Thyroid gland (tissue), 4 donors: ENCODE measurements at regions not wholly inside any gene's neighbourhood (a gene's known extent, or its start where the extent isn't known, plus 50 kb on each side); places are given as distances from the start of the nearest gene placed in this dataset.

ENCODE experiments used
- DNase-seq, 2 donors: peaks; one replicate each; pipeline ENCODE4 v3.0.0-alpha.2; 2019
- H3K27ac ChIP-seq, 3 donors: fragments of 200-600 bp; sonication (generic); 1 replicate in 2 of 3; 2 replicates in 1 of 3; pipeline ENCODE4 v1.5.1; 2016 to 2019; ENCODE audit warnings: mild to moderate bottlenecking in 1 of 3, moderate library complexity in 1 of 3
- H3K27me3 ChIP-seq: fragments of 200-600 bp; sonication (generic); one replicate; pipeline ENCODE4 v1.5.1; 2019
- H3K36me3 ChIP-seq, 2 donors: fragments of 200-600 bp; sonication (generic); one replicate each; pipeline ENCODE4 v1.5.1; 2016 to 2019
- H3K4me1 ChIP-seq, 2 donors: fragments of 200-600 bp; sonication (generic); one replicate each; pipeline ENCODE4 v1.5.1; 2017 to 2019
- H3K4me3 ChIP-seq, 3 donors: fragments of 200-600 bp; sonication (generic); replicated peaks in 1 of 3; 1 replicate in 2 of 3; 2 replicates in 1 of 3; pipeline ENCODE4 v1.5.1; 2016; ENCODE audit warnings: mild to moderate bottlenecking in 1 of 3
- H3K9me3 ChIP-seq: fragments of 200-600 bp; sonication (generic); one replicate; pipeline ENCODE4 v1.5.1; 2017
- POLR2A ChIP-seq, 2 donors: fragments of 450-650 bp; IDR thresholded peaks; one replicate each; pipeline ENCODE4 v1.6.1; 2017; ENCODE audit warnings: antibody characterized with exemption in 2 of 2, mild to moderate bottlenecking in 2 of 2, moderate library complexity in 1 of 2
- WGBS, 2 donors: methylation state at CpG; one replicate each; pipeline ENCODE4 v1.1.5; 2017; 5-methylcytosine and 5-hydroxymethylcytosine counted together
- intact Hi-C: fragments of 100-400 bp; cut with DNase I; formaldehyde crosslinking; loops from one replicate; pipeline ENCODE4 v1.15.1; 2023
- TF ChIP-seq, protein P1 (sequence below), 6 experiments: fragments of 200-600 bp in 3 of 6; fragments of 450-650 bp in 3 of 6; sonication (generic) in 3 of 6; IDR thresholded peaks; one replicate each; pipeline ENCODE4 v1.5.1; 2016 to 2019; ENCODE audit warnings: antibody characterized with exemption in 6 of 6, mild to moderate bottlenecking in 2 of 6, inconsistent platforms in 1 of 6, moderate library complexity in 1 of 6

DNA sequence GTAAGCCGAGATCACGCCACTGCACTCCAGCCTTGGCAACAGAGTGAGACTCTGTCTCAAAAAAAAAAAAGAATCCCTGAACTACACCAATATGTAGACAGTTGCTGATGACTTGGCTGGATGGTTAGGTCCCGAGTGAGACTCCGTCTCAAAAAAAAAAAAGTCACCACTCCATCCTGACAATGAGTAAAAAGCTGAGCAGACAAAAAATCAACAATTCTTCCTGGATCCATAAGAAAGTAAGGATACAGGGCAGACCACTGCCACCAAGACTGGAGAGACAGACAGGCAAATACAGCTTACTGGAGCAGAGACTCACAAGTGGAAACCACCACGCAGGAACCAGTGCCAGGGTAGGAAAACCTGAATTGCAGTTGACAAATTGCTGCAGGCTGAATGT lies 67.1 kb upstream of the ERCC4 start:
- Histone ChIP-seq H3K36me3 (no peaks in the 10 kb centered on the region), H3K4me3 (no peak overlapping the region), H3K27me3 (no peaks in the 10 kb centered on the region), H3K27ac (no peak overlapping the region), H3K9me3 (no peaks in the 10 kb centered on the region), H3K4me1 (no peaks in the 10 kb centered on the region)
- 73 to 90% methylated on average over 5 of the region's 5 CpGs for WGBS, 2 donors
- DNase-seq, result no peak
- TF ChIP-seq, protein P1, sequence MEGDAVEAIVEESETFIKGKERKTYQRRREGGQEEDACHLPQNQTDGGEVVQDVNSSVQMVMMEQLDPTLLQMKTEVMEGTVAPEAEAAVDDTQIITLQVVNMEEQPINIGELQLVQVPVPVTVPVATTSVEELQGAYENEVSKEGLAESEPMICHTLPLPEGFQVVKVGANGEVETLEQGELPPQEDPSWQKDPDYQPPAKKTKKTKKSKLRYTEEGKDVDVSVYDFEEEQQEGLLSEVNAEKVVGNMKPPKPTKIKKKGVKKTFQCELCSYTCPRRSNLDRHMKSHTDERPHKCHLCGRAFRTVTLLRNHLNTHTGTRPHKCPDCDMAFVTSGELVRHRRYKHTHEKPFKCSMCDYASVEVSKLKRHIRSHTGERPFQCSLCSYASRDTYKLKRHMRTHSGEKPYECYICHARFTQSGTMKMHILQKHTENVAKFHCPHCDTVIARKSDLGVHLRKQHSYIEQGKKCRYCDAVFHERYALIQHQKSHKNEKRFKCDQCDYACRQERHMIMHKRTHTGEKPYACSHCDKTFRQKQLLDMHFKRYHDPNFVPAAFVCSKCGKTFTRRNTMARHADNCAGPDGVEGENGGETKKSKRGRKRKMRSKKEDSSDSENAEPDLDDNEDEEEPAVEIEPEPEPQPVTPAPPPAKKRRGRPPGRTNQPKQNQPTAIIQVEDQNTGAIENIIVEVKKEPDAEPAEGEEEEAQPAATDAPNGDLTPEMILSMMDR (IDR thresholded peaks at IDR 0.05), result no peak
- TF ChIP-seq POLR2A (IDR thresholded peaks at IDR 0.05), result no peak
- intact Hi-C loops, result no loop called here

DNA sequence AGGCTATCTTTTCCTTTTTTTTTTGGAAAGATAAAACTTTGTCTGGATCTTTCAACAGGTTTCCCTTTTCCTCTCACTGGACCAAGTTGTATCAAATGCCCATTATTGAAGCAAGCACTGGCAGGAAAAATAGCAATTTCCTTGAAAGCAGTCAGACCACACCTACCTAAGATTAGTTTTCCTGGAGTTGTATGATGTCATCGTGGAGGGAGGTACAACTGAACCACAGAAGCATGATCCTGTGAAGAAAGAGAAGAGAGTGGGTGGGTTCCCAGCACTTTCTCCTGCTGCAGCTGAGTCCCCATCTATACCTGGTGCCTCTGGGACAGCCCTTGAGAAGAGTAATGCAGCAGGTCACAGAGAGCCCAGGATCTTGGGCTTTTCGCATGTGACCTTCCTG lies 63.6 kb upstream of the ERCC4 start:
- no peak overlapping the region for H3K4me3 ChIP-seq
- H3K27ac ChIP-seq, result no peak overlapping the region

DNA sequence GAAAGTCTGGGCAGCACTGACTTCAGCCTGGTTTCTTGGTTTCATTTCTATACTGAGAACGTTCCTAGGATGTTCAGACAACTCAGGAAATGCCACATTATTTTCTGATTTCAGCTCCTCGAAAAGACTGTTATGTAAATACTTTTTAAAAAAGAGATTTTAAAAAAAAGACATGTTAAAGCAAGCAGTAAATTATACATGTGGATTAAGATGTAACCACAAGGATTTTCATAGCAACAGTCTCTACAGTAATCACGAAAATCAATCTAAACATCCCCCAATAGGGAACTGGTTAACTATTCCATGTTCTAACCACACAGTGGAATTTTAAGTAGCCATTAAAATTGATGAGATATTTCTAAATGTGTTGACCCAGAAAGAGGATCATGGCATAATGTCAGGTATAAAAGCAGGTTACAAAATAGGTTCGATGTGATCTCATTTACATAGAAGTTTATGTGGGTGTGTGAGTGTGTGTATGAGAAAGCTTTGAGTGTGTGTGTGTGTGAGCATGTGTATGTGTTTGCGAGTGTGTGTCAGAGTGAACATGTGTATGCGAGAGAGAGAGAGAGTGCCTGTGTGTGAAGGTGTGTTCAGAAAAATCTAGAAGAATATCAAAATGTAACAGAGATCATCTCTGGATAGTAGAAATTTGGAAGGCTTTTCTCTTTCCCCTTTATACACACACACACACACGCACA lies 63.0 kb upstream of the ERCC4 start:
- Histone ChIP-seq H3K27me3 (no peaks in the 10 kb centered on the region), H3K4me3 (no peak overlapping the region), H3K9me3 (no peaks in the 10 kb centered on the region), H3K4me1 (no peaks in the 10 kb centered on the region), H3K36me3 (no peaks in the 10 kb centered on the region), H3K27ac (no peak overlapping the region)
- intact Hi-C loops, result no loop called here
- 77 to 81% methylated on average over 7 of the region's 7 CpGs for WGBS, 2 donors
- DNase-seq, result no peak
- TF ChIP-seq POLR2A (IDR thresholded peaks at IDR 0.05), result no peak
- TF ChIP-seq, protein P1 (IDR thresholded peaks at IDR 0.05), result no peak

More for the DNA sequence above, 63.6 kb upstream of the ERCC4 start:
- WGBS, 2 donors, result 65 to 83% methylated on average over 2 of the region's 2 CpGs
- no peaks in the 10 kb centered on the region for H3K4me1 ChIP-seq
- H3K27me3 ChIP-seq, result no peaks in the 10 kb centered on the region
- no peaks in the 10 kb centered on the region for H3K9me3 ChIP-seq
- TF ChIP-seq, protein P1 (IDR thresholded peaks at IDR 0.05), result no peak
- no peak for TF ChIP-seq POLR2A (IDR thresholded peaks at IDR 0.05)
- no peaks in the 10 kb centered on the region for H3K36me3 ChIP-seq
- intact Hi-C loops, result no loop called here
- no peak for DNase-seq

DNA sequence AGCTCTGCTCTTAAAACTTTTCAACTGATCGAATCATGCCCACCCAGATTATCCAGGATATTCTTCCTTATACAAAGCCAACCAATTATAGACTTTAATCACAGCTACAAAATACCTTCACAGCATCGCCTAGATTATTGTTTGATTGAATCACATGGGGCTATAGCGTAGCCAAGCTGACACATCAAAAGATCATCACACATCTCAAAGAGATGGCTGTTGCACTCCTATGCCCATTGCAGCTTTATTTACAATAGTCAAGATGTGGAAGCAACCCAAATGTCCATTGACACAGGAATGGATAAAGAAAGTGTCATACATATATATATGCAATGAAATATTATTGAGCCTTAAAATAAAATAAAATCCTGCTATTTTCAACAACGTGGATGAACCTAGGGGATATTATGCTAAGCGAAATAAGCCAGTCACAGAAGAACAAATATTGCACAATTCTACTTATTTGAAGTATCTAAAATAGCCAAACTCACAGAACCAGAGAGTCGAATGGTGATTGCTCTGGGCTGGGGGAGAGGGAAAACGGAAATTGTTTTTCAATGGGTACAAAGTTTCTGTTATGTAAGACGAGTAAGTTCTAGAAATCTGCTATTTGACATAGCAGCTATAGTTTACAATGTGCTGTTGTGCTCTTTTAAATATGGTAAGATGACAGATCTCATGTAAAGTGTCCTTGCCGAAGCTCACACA lies 60.9 kb upstream of the ERCC4 start:
- no peak overlapping the region for H3K4me3 ChIP-seq
- H3K27ac ChIP-seq, result no peak overlapping the region
- no peaks in the 10 kb centered on the region for H3K36me3 ChIP-seq
- no peak for TF ChIP-seq POLR2A (IDR thresholded peaks at IDR 0.05)
- TF ChIP-seq, protein P1 (IDR thresholded peaks at IDR 0.05), result no peak
- H3K4me1 ChIP-seq, result no peaks in the 10 kb centered on the region
- no peak for DNase-seq
- no peaks in the 10 kb centered on the region for H3K27me3 ChIP-seq
- H3K9me3 ChIP-seq, result no peaks in the 10 kb centered on the region
- intact Hi-C loops, result no loop called here
- WGBS, 2 donors, result 76 to 85% methylated on average over 9 of the region's 9 CpGs

DNA sequence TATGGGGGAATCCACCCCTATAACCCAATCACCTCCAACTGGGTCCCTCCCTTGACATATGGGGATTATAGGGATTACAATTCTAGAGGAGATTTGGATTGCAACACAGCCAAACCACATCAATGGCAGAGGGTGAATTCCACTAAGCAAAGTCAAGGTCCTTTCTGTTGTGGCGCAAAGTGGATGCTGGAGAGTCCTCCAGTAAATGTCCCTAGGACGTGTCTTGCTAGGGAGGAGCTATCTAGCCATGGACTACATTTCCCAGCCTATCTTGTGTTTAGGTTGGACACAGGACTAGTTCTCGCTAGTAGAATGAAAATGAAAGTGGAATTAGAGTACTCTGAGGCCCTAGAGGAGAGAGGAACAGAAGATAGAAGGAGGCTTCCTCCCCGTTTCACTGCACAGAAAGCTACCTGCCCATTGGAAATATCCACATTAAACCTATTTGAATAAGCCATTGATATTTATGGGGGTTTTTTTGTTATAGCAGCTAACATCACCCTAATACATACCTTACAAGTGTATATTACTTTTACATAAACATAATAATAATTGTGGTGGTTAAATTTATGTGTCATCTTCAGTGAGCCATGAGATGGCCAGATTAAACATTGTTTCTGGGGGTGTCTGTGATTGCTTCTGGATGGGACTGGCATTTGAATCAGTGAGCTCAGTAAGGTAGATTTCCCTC lies 56.7 kb upstream of the ERCC4 start:
- DNase-seq, result no peak
- TF ChIP-seq, protein P1 (IDR thresholded peaks at IDR 0.05), result no peak
- no peak for TF ChIP-seq POLR2A (IDR thresholded peaks at IDR 0.05)
- Histone ChIP-seq H3K4me1 (no peaks in the 10 kb centered on the region), H3K9me3 (no peaks in the 10 kb centered on the region), H3K4me3 (no peak overlapping the region), H3K36me3 (no peaks in the 10 kb centered on the region), H3K27ac (no peak overlapping the region), H3K27me3 (no peaks in the 10 kb centered on the region)
- intact Hi-C loops, result no loop called here
- 86 to 90% methylated on average over 4 of the region's 4 CpGs for WGBS, 2 donors
